GM06990 (cell line): ENCODE measurements at regions not wholly inside any gene's neighbourhood (a gene's known extent, or its start where the extent isn't known, plus 50 kb on each side); places are given as distances from the start of the nearest gene placed in this dataset.
A peak's percentile ranks its signal among the peaks of the same experiment; 100 is the strongest.

Source experiments
- DNase-seq: peaks from one replicate; pipeline ENCODE4 v3.0.0-alpha.2; 2011; ENCODE audit not compliant: insufficient read length; ENCODE audit errors: extremely low read depth
- H3K27me3 ChIP-seq: replicated peaks from 2 replicates; pipeline ENCODE4 v1.6.0; 2011; ENCODE audit warnings: low read length; ENCODE audit not compliant: control insufficient read depth, insufficient read depth
- H3K36me3 ChIP-seq: 2 replicates; pipeline ENCODE4 v1.5.1; 2011; ENCODE audit warnings: low read length; ENCODE audit not compliant: control insufficient read depth, insufficient read depth
- H3K4me3 ChIP-seq: replicated peaks from 2 replicates; pipeline ENCODE4 v1.5.1; 2011; ENCODE audit warnings: low read depth, mild to moderate bottlenecking, control low read depth, low read length
- CTCF ChIP-seq: IDR thresholded peaks from 2 replicates; pipeline ENCODE4 v1.5.1; 2011; ENCODE audit warnings: low read length, control low read depth, mild to moderate bottlenecking, inconsistent platforms; ENCODE audit not compliant: insufficient read depth, poor library complexity, severe bottlenecking

DNA sequence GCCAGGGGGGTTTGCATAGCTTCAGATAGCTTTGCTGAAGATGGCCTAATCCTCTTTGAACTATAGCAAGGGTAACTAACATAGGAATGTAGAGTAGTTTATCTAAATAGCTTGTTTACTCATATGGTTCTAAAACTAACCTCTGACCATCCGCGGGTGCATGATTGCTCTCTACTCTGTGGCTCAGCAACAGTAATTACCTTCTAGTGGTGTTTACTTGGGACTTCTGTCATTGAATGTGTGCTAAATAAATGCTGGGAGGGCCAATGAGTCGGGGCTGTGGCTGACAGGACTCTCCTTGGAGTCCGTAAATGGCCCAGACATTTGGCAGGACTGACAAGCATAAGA lies 1461.9 kb downstream of the UQCRFS1 start:
- Histone ChIP-seq H3K36me3 (no peaks in the 10 kb centered on the region), H3K4me3 (no peak overlapping the region), H3K27me3 (no peaks in the 10 kb centered on the region)
- no peak for TF ChIP-seq CTCF
- no peak for DNase-seq

- no peak overlapping the region for H3K4me3 ChIP-seq
- TF ChIP-seq CTCF: no peak
- no peak for DNase-seq
- H3K27me3 ChIP-seq: no peaks in the 10 kb centered on the region
- H3K36me3 ChIP-seq: no peaks in the 10 kb centered on the region
These were observed 1462.4 kb downstream of the UQCRFS1 start for GRCh38 chr19:27750391-27751043.

- H3K27me3 ChIP-seq: no peaks in the 10 kb centered on the region
- no peak for TF ChIP-seq CTCF
- H3K36me3 ChIP-seq: no peaks in the 10 kb centered on the region
- DNase-seq: no peak
- no peak overlapping the region for H3K4me3 ChIP-seq
These were observed 1464.3 kb downstream of the UQCRFS1 start for GRCh38 chr19:27748551-27749152.

GRCh38 chr19:27746691-27747380 lies 1466.1 kb downstream of the UQCRFS1 start:
- H3K36me3 ChIP-seq: no peaks in the 10 kb centered on the region
- no peak for TF ChIP-seq CTCF
- H3K4me3 ChIP-seq: no peak overlapping the region
- no peaks in the 10 kb centered on the region for H3K27me3 ChIP-seq
- DNase-seq: peak; percentile 0

- no peak for TF ChIP-seq CTCF
- Histone ChIP-seq H3K4me3 (no peak overlapping the region), H3K36me3 (no peaks in the 10 kb centered on the region), H3K27me3 (no peaks in the 10 kb centered on the region)
- DNase-seq: no peak
These were observed 1466.9 kb downstream of the UQCRFS1 start for GRCh38 chr19:27745978-27746542.
